ENCODE measurements at regions not wholly inside any gene's neighbourhood (a gene's known extent, or its start where the extent isn't known, plus 50 kb on each side); places are given as distances from the start of the nearest gene placed in this dataset.
A peak's percentile ranks its signal among the peaks of the same experiment; 100 is the strongest.
"Not testable (repeated sequence)": the region's sequence is repeated elsewhere in the genome, so short reads cannot be mapped to it uniquely, and the experiment has no call there.

- no peak overlapping the region for H3K4me3 ChIP-seq (ENCODE audit: low read depth, low read length)
- DNase-seq (ENCODE audit: low read depth), result no peak
These were observed 552.2 kb downstream of the ZNF608 start for GRCh38 chr5:124194282-124194681.

GRCh38 chr5:124193371-124193789, 553.1 kb downstream of the ZNF608 start:
- no peak overlapping the region for H3K4me3 ChIP-seq (ENCODE audit: low read depth, low read length)
- DNase-seq (ENCODE audit: low read depth), result peak; percentile 75

GRCh38 chr5:124192716-124193115, 553.7 kb downstream of the ZNF608 start:
- no peak overlapping the region for H3K4me3 ChIP-seq (ENCODE audit: low read depth, low read length)
- no peak for DNase-seq (ENCODE audit: low read depth)

- no peak for DNase-seq (ENCODE audit: low read depth)
These were observed 560.7 kb downstream of the ZNF608 start for GRCh38 chr5:124185716-124186115.

GRCh38 chr5:124182133-124182532, 564.3 kb downstream of the ZNF608 start:
- no peak for DNase-seq (ENCODE audit: low read depth)

More at GRCh38 chr5:124185716-124186115, 560.7 kb downstream of the ZNF608 start:
- H3K4me3 ChIP-seq (ENCODE audit: low read depth, low read length), result no peak overlapping the region

GRCh38 chr5:124180875-124181461, 565.5 kb downstream of the ZNF608 start:
- DNase-seq (ENCODE audit: low read depth), result no peak
- no peak overlapping the region for H3K4me3 ChIP-seq (ENCODE audit: low read depth, low read length)

More at GRCh38 chr5:124182133-124182532, 564.3 kb downstream of the ZNF608 start:
- H3K4me3 ChIP-seq (ENCODE audit: low read depth, low read length), result no peak overlapping the region

GRCh38 chr5:124180299-124180874, 566.1 kb downstream of the ZNF608 start:
- no peak overlapping the region for H3K4me3 ChIP-seq (ENCODE audit: low read depth, low read length)
- DNase-seq (ENCODE audit: low read depth), result no peak

GRCh38 chr5:124179819-124180218, 566.6 kb downstream of the ZNF608 start:
- H3K4me3 ChIP-seq (ENCODE audit: low read depth, low read length), result no peak overlapping the region
- no peak for DNase-seq (ENCODE audit: low read depth)

GRCh38 chr5:124178050-124178449, 568.4 kb downstream of the ZNF608 start:
- DNase-seq (ENCODE audit: low read depth), result no peak
- no peak overlapping the region for H3K4me3 ChIP-seq (ENCODE audit: low read depth, low read length)

- H3K4me3 ChIP-seq (ENCODE audit: low read depth, low read length), result no peak overlapping the region
- peak; percentile 35 for DNase-seq (ENCODE audit: low read depth)
These were observed 569.7 kb downstream of the ZNF608 start for GRCh38 chr5:124176692-124177091.

- no peak for DNase-seq (ENCODE audit: low read depth)
- H3K4me3 ChIP-seq (ENCODE audit: low read depth, low read length), result no peak overlapping the region
These were observed 573.1 kb downstream of the ZNF608 start for GRCh38 chr5:124173386-124173785.

- no peak for DNase-seq (ENCODE audit: low read depth)
- H3K4me3 ChIP-seq (ENCODE audit: low read depth, low read length), result no peak overlapping the region
These were observed 573.9 kb downstream of the ZNF608 start for GRCh38 chr5:124172389-124173003.

GRCh38 chr5:124168093-124168492, 578.3 kb downstream of the ZNF608 start:
- not testable (repeated sequence) for DNase-seq (ENCODE audit: low read depth); H3K4me3 ChIP-seq (ENCODE audit: low read depth, low read length)

- DNase-seq (ENCODE audit: low read depth), result no peak
- H3K4me3 ChIP-seq (ENCODE audit: low read depth, low read length), result peak overlapping the region; percentile 6
These were observed 583.5 kb downstream of the ZNF608 start for GRCh38 chr5:124162767-124163532.

GRCh38 chr5:124161266-124161665, 585.2 kb downstream of the ZNF608 start:
- no peak for DNase-seq (ENCODE audit: low read depth)
- H3K4me3 ChIP-seq (ENCODE audit: low read depth, low read length), result no peak overlapping the region

- no peak overlapping the region for H3K4me3 ChIP-seq (ENCODE audit: low read depth, low read length)
- no peak for DNase-seq (ENCODE audit: low read depth)
These were observed 586.2 kb downstream of the ZNF608 start for GRCh38 chr5:124160265-124160664.

GRCh38 chr5:124157320-124157719, 589.1 kb downstream of the ZNF608 start:
- DNase-seq (ENCODE audit: low read depth), result no peak
- H3K4me3 ChIP-seq (ENCODE audit: low read depth, low read length), result no peak overlapping the region

GRCh38 chr5:124156415-124156996, 589.9 kb downstream of the ZNF608 start:
- peak; percentile 41 for DNase-seq (ENCODE audit: low read depth)

GRCh38 chr5:124154714-124155113, 591.7 kb downstream of the ZNF608 start:
- H3K4me3 ChIP-seq (ENCODE audit: low read depth, low read length), result no peak overlapping the region
- DNase-seq (ENCODE audit: low read depth), result no peak

More at GRCh38 chr5:124156415-124156996, 589.9 kb downstream of the ZNF608 start:
- H3K4me3 ChIP-seq (ENCODE audit: low read depth, low read length), result no peak overlapping the region

GRCh38 chr5:124153588-124153987, 592.9 kb downstream of the ZNF608 start:
- no peak overlapping the region for H3K4me3 ChIP-seq (ENCODE audit: low read depth, low read length)
- no peak for DNase-seq (ENCODE audit: low read depth)
